Transverse colon (tissue), 4 donors: ENCODE measurements at regions not wholly inside any gene's neighbourhood (a gene's known extent, or its start where the extent isn't known, plus 50 kb on each side); places are given as distances from the start of the nearest gene placed in this dataset.

Experiments
- DNase-seq: peaks from one replicate; pipeline ENCODE4 v3.0.0-alpha.2; 2019
- H3K27ac ChIP-seq, 4 donors: fragments of 200-600 bp; sonication (generic); 2 replicates each; pipeline ENCODE4 v1.5.1; 2016 to 2018; ENCODE audit warnings: inconsistent platforms in 4 of 4
- H3K27me3 ChIP-seq: fragments of 200-600 bp; sonication (generic); 2 replicates; pipeline ENCODE4 v1.5.1; 2017; ENCODE audit warnings: inconsistent platforms
- H3K36me3 ChIP-seq, 4 donors: fragments of 200-600 bp; sonication (generic); 2 replicates each; pipeline ENCODE4 v1.5.1; 2017 to 2019; ENCODE audit warnings: inconsistent platforms in 4 of 4
- H3K4me1 ChIP-seq, 4 donors: fragments of 200-600 bp; sonication (generic); 2 replicates each; pipeline ENCODE4 v1.5.1; 2017 to 2020; ENCODE audit warnings: inconsistent platforms in 4 of 4
- H3K4me3 ChIP-seq, 4 donors: fragments of 200-600 bp; sonication (generic); 1 replicate in 1 of 4; 2 replicates in 3 of 4; pipeline versions ENCODE4 v1.5.1 to v1.6.1; 2017 to 2019; ENCODE audit warnings: inconsistent platforms in 4 of 4
- H3K9me3 ChIP-seq, 2 donors: fragments of 200-600 bp; sonication (generic); 2 replicates each; pipeline ENCODE4 v1.5.1; 2017 to 2019; ENCODE audit warnings: inconsistent platforms in 2 of 2
- EP300 ChIP-seq: sonication (generic); formaldehyde crosslinking; IDR thresholded peaks from one replicate; pipeline ENCODE4 v1.6.1; 2017; ENCODE audit warnings: antibody characterized with exemption, low read depth
- POLR2A ChIP-seq: fragments of 450-650 bp; IDR thresholded peaks from one replicate; pipeline ENCODE4 v1.6.1; 2016; ENCODE audit warnings: antibody characterized with exemption, mild to moderate bottlenecking, moderate library complexity
- POLR2AphosphoS5 ChIP-seq, 3 donors: sonication (generic); formaldehyde crosslinking; IDR thresholded peaks; one replicate each; pipeline ENCODE4 v1.6.1; 2016; ENCODE audit warnings: antibody characterized with exemption in 3 of 3
- WGBS, 2 donors: methylation state at CpG; one replicate each; pipeline ENCODE4 v1.1.5; 2018; ENCODE audit warnings: low coverage in 1 of 2; 5-methylcytosine and 5-hydroxymethylcytosine counted together
- in situ Hi-C, 4 donors: fragments of 200-750 bp; cut with MboI; loops; one replicate each; pipeline versions ENCODE4 v1.15.0 to v1.15.1; 2017; ENCODE audit warnings: low sequenced_read_pairs in 3 of 4, low pct_ligation_motif_present in 1 of 4, low pct_unique_long_range_greater_than_20kb in 1 of 4
- intact Hi-C: fragments of 100-400 bp; cut with DNase I; formaldehyde crosslinking; loops from one replicate; pipeline ENCODE4 v1.15.1; 2023; ENCODE audit warnings: low total_unique reads
- TF ChIP-seq, protein P1 (sequence below), 5 experiments: fragments of 200-600 bp in 3 of 5; fragments of 450-650 bp in 2 of 5; sonication (generic) in 3 of 5; IDR thresholded peaks; 1 replicate in 2 of 5; 2 replicates in 3 of 5; pipeline ENCODE4 v1.5.1; 2016 to 2017; ENCODE audit warnings: antibody characterized with exemption in 5 of 5, inconsistent platforms in 3 of 5, mild to moderate bottlenecking in 2 of 5, moderate library complexity in 1 of 5

DNA sequence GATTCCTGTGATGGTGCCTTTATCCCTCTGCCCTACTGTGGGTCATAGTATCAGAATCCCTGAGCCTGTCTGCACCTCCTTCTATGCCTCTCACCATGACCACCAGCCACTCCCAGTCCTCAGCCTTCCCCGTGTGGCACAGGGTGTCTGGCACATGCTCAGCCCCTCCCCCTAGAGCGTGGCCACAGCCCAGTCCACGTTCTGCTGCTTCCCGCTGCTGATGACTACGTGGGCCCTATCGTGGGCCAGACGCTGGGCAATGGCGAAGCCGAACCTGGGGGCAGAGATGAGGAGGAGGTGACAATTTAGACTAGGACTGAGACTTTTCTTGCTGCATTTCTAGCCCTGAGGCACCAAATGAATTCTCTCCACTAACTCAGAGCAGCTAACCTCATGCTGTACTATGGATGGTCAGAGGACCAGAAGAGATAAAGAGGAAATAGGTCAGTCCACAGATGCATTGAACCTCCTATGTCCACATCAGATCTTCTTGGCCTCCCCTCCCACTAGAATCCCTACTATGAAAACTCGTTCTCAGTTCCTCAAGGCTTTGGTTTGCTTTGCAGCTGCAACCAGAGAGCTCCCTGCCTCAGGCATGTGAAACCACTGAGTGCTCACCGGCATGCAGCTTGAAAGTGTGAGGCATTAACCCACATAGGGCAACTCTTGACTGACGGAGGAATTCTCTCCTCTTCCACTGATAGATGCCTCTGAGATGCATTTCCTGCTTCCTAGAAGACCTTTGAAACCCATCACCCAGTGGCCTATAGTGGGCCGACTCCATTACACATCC lies 126.3 kb upstream of the DHRS4 start:
- Histone ChIP-seq H3K4me1 (peaks cover 7 to 28% (median 11%) of the 10 kb centered on the region in 4 donors), H3K27me3 (no peaks in the 10 kb centered on the region), H3K9me3 (no peaks in the 10 kb centered on the region), H3K27ac (no peak overlapping the region), H3K4me3 (no peak overlapping the region), H3K36me3 (no peaks in the 10 kb centered on the region)
- WGBS, 2 donors, result 75 to 91% methylated on average over 2 to 12 of the region's 13 CpGs
- TF ChIP-seq, protein P1, sequence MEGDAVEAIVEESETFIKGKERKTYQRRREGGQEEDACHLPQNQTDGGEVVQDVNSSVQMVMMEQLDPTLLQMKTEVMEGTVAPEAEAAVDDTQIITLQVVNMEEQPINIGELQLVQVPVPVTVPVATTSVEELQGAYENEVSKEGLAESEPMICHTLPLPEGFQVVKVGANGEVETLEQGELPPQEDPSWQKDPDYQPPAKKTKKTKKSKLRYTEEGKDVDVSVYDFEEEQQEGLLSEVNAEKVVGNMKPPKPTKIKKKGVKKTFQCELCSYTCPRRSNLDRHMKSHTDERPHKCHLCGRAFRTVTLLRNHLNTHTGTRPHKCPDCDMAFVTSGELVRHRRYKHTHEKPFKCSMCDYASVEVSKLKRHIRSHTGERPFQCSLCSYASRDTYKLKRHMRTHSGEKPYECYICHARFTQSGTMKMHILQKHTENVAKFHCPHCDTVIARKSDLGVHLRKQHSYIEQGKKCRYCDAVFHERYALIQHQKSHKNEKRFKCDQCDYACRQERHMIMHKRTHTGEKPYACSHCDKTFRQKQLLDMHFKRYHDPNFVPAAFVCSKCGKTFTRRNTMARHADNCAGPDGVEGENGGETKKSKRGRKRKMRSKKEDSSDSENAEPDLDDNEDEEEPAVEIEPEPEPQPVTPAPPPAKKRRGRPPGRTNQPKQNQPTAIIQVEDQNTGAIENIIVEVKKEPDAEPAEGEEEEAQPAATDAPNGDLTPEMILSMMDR (IDR thresholded peaks at IDR 0.05), result no peak
- TF ChIP-seq EP300, result no peak
- no peak for TF ChIP-seq POLR2AphosphoS5 (IDR thresholded peaks at IDR 0.05)
- TF ChIP-seq POLR2A, result no peak
- no peak for DNase-seq
- in situ Hi-C loops (no loop called here), intact Hi-C loops (no loop called here)

DNA sequence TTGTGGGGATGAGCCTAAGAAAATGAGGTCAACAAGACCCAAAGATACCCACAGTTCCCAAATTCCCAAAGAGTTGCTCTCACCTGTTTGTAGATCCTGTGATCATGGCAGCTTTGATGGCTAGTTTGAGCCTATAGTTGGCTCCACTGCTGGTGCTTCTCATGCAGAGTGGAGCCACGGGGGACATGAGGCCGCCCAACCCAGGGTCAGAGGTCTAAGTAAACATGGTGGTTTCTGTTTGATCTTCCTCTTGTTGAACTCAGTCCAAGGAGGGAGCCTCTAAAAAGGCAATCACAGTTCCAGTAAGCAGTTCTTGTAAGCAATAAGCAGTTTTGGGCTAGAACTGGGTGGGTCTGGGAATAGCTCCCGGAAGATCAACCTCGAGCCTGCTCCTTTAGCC lies 125.6 kb upstream of the DHRS4 start:
- H3K27me3 ChIP-seq, result no peaks in the 10 kb centered on the region
- TF ChIP-seq POLR2A, result no peak
- TF ChIP-seq EP300, result no peak
- TF ChIP-seq POLR2AphosphoS5 (IDR thresholded peaks at IDR 0.05), result no peak
- TF ChIP-seq, protein P1 (IDR thresholded peaks at IDR 0.05), result no peak
- H3K27ac ChIP-seq, result peak overlapping the region in 2 of 4 donors; percentile 2 to 5
- DNase-seq, result no peak
- WGBS, 2 donors, result 45% methylated on average over 4 of the region's 4 CpGs; no CpG with 5 or more reads in 1 of the 2 donors
- H3K36me3 ChIP-seq, result no peaks in the 10 kb centered on the region
- intact Hi-C loops (no loop called here), in situ Hi-C loops (no loop called here)
- peaks cover 7 to 28% (median 11%) of the 10 kb centered on the region in 4 donors for H3K4me1 ChIP-seq
- H3K4me3 ChIP-seq, result no peak overlapping the region
- no peaks in the 10 kb centered on the region for H3K9me3 ChIP-seq

DNA sequence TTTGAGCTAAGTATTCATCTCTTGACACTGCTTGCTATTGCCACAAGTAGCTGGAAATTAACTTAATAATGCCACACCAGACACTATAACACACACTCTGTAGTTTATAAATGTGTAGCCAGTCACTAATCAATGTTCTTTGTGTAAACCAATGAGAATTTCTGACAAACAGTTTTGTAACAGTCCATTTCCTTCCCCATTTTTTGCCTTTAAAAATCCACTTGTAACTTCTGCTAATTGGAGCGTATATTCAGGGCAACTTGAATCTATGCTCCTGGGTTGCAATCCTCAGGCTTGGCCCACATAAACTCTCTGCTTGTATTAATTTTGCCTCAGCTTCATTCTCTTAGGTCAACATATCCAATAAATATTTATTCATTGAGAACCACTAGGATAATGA lies 125.0 kb upstream of the DHRS4 start:
- no peak overlapping the region for H3K4me3 ChIP-seq

DNA sequence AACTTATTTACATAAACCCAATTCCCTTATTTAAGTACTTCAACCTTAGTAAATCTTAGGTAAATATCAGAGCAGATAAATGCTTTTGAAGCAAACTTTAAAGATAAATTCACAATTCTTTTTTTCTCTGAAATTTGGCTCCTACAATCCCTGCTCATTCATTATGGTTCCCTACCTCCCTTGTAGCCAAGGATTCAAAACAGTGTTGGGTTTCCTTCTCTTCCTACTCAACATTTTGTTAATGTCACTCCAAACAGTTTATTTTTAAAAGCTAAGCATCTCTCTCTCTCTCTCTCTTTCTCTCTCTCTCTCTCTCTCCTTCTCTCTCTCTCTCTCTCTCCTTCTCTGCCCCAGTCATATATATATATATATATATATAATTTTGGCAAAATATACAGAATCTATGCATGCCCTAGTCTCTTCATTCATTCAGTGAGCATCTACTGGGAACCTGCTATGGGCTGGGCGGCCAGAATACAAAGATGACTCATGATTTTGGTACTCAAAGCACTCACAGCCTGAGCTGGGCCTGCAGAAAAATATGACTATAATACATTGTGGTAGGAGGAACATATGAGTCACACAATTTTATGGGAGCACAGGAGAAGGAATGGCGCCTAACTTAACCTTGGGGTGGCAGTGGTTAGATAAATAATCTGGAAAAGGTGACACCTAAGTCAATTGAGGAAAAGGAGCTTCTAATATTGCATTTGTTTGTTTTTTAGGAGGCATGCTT lies 123.7 kb upstream of the DHRS4 start:
- peaks cover 7 to 28% (median 11%) of the 10 kb centered on the region in 4 donors for H3K4me1 ChIP-seq
- peak in 2 of 3 donors; percentile 14 to 18 for TF ChIP-seq POLR2AphosphoS5 (IDR thresholded peaks at IDR 0.05)
- TF ChIP-seq, protein P1 (IDR thresholded peaks at IDR 0.05), result no peak
- H3K9me3 ChIP-seq, result no peaks in the 10 kb centered on the region
- H3K36me3 ChIP-seq, result no peaks in the 10 kb centered on the region
- H3K4me3 ChIP-seq, result no peak overlapping the region
- 17% methylated on average over 2 of the region's 2 CpGs; no CpG with 5 or more reads in 1 of the 2 donors for WGBS, 2 donors
- in situ Hi-C loops (no loop called here), intact Hi-C loops (no loop called here)
- peak; percentile 43 for DNase-seq
- H3K27ac ChIP-seq, result peak overlapping the region in 2 of 4 donors; percentile 27 to 31
- no peaks in the 10 kb centered on the region for H3K27me3 ChIP-seq

More for the DNA sequence above, 125.0 kb upstream of the DHRS4 start:
- peaks cover 7 to 28% (median 11%) of the 10 kb centered on the region in 4 donors for H3K4me1 ChIP-seq
- no peaks in the 10 kb centered on the region for H3K27me3 ChIP-seq
- TF ChIP-seq POLR2A (no peak), POLR2AphosphoS5 (IDR thresholded peaks at IDR 0.05) (no peak), EP300 (no peak)
- TF ChIP-seq, protein P1 (IDR thresholded peaks at IDR 0.05), result no peak
- H3K9me3 ChIP-seq, result no peaks in the 10 kb centered on the region
- H3K36me3 ChIP-seq, result no peaks in the 10 kb centered on the region
- in situ Hi-C loops, result no loop called here
- 29 to 60% methylated on average over 1 of the region's 1 CpG for WGBS, 2 donors
- no peak for DNase-seq
- intact Hi-C loops, result no loop called here
- peak overlapping the region in 1 of 4 donors; percentile 5 for H3K27ac ChIP-seq
